Amygdala (tissue), 56 donors: ENCODE measurements at regions not wholly inside any gene's neighbourhood (a gene's known extent, or its start where the extent isn't known, plus 50 kb on each side); places are given as distances from the start of the nearest gene placed in this dataset.
A peak's percentile ranks its signal among the peaks of the same experiment; 100 is the strongest.

Experiments
- DNase-seq, 56 donors: peaks; one replicate each; lab custom pipeline; 2025; lab: John Stamatoyannopoulos, UW

GRCh38 chr2:8003462-8004075, 678.3 kb upstream of the ID2 start:
- DNase-seq: peak in 1 of 56 donors; percentile 13

GRCh38 chr2:8004250-8004681, 677.6 kb upstream of the ID2 start:
- peak in 1 of 56 donors; percentile 7 for DNase-seq

GRCh38 chr2:8006181-8006580, 675.7 kb upstream of the ID2 start:
- no peak for DNase-seq

GRCh38 chr2:8006626-8007025, 675.2 kb upstream of the ID2 start:
- no peak for DNase-seq

DNA sequence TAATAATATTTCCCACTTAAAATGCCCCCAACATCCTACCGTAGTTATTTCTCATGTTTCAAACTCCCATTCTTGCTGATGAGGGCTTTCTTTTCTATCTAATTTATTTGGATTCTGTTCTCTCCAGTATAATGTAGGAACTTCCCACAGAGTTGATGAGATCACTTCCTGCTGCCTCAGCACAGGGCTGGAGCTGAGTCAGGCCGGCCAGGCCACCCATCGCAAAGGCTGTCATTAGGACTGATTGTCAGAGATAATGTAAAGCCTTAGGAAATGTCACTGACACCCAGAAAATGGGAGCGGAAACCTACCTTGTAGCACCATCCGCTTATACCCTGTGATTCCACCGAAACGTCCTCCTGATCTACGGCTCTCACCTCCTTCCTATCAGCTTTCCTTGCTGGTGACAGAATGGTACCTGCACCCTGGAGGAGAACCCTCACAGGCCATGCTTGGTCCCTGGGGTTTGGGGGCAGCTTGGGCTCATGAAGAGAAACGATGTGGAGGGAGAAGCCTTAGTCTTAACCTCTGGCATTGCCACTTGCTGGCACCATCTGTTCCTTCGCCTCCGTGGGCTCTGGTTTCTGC, 672.8 kb upstream of the ID2 start:
- no peak for DNase-seq

DNA sequence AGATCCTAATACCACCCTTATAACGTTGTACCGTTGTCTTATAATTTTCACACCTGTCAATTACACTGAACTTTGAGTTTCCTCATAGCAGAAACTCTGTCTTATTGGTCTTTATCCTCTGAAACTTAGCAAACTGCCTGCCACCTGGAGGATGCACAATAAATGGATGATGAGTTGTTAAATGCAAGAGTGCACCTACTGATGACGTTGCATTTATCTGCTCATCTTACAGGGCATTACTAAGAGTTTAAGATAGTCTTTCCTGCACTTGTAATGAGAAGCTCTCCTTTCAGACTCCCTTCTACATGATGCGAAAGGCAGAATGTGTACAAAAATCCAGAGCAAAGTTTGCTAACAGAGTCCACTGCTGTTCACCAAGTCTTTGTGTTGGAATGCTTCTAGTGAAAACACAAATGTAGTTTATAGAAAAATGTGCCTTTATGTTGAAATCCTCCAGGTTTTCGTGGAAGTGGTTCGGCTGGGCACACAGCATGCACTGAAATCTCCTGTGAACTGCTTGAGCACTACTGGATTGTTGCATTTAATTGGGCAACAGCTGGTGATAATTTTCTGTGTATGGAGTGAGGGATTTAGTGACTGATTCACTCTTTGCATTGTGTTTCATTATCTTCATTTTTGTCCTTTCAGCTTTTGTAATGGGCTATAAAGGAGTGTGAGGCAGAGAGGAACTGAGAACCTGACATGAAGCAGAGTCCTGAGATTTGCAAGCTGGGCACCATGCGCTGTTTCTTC, 665.8 kb upstream of the ID2 start:
- DNase-seq: no peak

- DNase-seq: no peak
These were observed 665.2 kb upstream of the ID2 start for GRCh38 chr2:8016688-8017087.

DNA sequence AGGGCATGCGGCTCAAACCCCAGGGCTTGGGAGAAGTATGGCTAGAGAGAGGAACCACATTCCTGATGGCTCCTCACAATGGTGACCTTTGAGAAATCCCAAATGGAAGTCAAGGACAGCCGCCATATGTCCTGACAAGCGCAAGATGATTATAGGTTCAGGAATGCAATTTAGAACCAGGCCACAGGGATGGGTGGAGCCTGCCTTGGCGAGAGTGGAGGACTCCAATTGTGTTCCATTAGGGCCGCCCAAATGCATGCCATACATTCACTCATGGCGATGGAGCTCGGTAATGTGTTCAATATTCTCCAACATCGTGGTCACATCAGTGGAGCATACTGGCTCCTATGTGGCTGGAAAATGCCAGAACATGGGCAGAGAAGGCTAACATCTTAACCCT, 662.9 kb upstream of the ID2 start:
- no peak for DNase-seq

GRCh38 chr2:8019934-8020333, 661.9 kb upstream of the ID2 start:
- no peak for DNase-seq

DNA sequence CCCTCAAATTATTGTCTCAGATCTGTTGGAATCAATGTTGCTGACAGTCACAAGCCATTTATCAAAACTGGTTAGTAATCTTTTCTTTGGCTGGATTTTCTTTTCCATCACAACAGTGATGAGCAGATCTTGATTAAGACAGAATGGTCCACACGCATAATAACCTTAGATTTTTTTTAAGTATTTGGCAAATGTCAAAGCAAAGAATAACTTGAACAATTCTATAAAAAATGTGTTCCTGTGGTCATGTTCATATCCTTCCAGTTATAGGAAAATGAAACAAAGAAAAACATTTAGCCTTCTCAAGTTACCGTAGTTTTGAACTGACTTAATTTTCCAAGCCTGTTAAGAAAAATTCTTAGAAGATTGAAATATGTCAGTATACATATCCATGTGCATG, 659.9 kb upstream of the ID2 start:
- DNase-seq: no peak

GRCh38 chr2:8022908-8023640, 658.8 kb upstream of the ID2 start:
- no peak for DNase-seq

- no peak for DNase-seq
These were observed 657.4 kb upstream of the ID2 start for GRCh38 chr2:8024506-8024905.

GRCh38 chr2:8026381-8026780, 655.5 kb upstream of the ID2 start:
- DNase-seq: no peak

DNA sequence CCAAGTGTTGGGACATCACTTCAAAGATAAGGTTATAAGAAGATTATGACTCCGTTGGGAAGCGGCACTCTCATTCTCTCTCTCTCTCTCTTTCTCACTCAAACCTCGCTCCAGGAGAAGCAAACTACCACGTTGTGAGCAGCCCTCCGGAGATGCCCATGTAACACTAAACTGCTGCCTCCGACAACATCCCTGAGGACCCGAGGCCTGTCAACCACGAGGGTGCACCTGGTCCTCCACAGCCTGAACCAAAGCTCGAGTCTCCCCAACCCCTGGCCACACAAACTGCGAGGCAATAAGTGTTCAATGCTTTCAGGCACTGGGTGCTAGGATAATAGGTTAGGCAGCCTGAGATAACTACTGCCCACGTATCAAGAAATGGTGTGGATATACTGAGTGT, 654.5 kb upstream of the ID2 start:
- no peak for DNase-seq

GRCh38 chr2:8028036-8028435, 653.8 kb upstream of the ID2 start:
- DNase-seq: no peak

DNA sequence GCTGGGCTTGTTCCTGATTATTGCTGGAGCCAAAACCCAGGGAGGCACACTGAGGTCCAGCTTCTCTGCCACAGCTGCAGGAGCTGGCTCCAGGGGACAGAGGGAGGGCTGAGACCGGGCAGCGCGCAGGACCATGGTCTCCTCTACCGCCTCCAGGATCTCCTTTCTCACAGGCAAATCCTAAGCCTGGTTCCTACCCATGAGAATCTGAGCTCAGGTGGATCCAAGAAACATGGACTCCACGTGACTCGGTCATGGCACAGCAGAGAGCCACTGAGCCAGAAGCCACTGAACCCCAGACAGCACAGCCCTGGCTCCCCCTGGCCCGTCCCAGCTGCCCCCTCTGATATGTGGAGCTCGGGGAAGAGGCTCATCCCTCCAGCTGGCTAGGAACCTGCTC, 653.4 kb upstream of the ID2 start:
- DNase-seq: no peak

- no peak for DNase-seq
These were observed 652.9 kb upstream of the ID2 start for GRCh38 chr2:8028981-8029380.

DNA sequence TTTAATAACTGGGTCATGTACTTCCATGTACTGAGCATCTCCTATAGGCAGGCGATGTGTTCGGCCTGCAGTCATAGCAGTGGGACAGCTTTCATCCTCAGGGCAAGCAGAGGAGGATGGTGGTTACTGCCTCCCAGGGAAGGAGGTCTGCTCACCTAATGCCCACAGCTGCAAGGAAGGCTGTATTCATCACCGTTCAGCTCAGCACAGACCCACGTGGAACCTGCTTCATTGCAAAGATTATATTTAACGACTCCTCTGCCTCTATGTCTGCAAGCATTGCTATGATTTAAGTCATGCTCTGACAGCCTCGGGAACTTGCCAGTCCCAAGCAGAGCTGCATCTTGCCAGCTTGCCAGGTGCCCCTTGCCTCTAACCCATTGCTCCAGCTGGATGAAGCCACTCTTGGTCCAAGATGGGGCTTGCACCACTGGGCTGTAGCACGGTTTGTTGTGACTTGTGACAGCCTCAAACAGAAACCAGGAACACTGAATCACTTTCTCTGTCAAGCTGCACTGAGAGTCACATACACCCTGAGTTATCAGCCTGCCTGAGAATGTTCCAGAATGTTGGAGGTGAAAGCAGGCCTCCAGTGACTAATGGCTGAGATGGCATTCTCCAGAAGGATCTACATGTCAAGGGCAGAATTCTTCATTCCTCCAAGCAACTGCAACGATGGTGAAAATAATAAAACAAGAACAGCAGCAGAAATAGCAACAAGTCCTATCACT, 651.1 kb upstream of the ID2 start:
- no peak for DNase-seq

DNA sequence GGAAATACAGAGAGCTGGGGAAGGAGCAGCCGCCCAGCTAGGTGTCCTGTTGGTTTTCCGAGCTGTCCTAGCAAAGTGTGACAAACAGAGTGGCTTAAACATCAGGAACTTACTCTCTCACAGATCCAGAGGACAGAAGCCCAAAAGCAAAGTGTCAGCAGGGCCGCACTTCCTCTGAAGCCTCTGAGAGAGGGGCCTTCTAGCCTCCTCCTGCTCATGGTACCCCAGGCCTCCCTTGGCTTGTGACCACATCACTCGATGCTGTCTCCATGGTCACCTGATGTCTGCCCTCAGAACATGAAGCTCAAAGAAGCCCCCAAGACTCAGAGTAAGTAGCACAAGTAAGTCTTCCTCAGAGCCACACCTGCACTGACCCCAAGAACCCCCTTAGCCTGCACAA, 650.5 kb upstream of the ID2 start:
- no peak for DNase-seq

GRCh38 chr2:8033546-8034096, 648.2 kb upstream of the ID2 start:
- DNase-seq: no peak
